Liver (tissue), 3 donors: ENCODE measurements at regions not wholly inside any gene's neighbourhood (a gene's known extent, or its start where the extent isn't known, plus 50 kb on each side); places are given as distances from the start of the nearest gene placed in this dataset.

Source experiments
- FOXA1 ChIP-seq: IDR thresholded peaks from 2 replicates; pipeline ENCODE4 v1.6.1; 2016; ENCODE audit warnings: antibody characterized with exemption
- FOXA2 ChIP-seq: IDR thresholded peaks from 2 replicates; pipeline ENCODE4 v1.6.1; 2016; ENCODE audit warnings: antibody characterized with exemption
- GABPA ChIP-seq, 2 donors: IDR thresholded peaks in 1 of 2; conservative IDR thresholded peaks in 1 of 2; 2 replicates each; pipeline ENCODE4 v1.6.1; 2016; ENCODE audit warnings: antibody characterized with exemption in 2 of 2, mild to moderate bottlenecking in 1 of 2, moderate library complexity in 1 of 2
- JUND ChIP-seq, 2 donors: IDR thresholded peaks; 2 replicates each; pipeline ENCODE4 v1.6.1; 2016; ENCODE audit warnings: antibody characterized with exemption in 2 of 2
- RAD21 ChIP-seq, 2 donors: IDR thresholded peaks; 2 replicates each; pipeline ENCODE4 v1.6.1; 2016; ENCODE audit warnings: antibody characterized with exemption in 2 of 2, mild to moderate bottlenecking in 2 of 2
- RXRA ChIP-seq, 2 donors: IDR thresholded peaks; 2 replicates each; pipeline ENCODE4 v1.6.1; 2017 to 2018; ENCODE audit warnings: antibody characterized with exemption in 2 of 2, mild to moderate bottlenecking in 1 of 2
- SP1 ChIP-seq: IDR thresholded peaks from 2 replicates; pipeline ENCODE4 v1.6.1; 2018; ENCODE audit warnings: antibody characterized with exemption, mild to moderate bottlenecking
- TAF1 ChIP-seq: conservative IDR thresholded peaks from 2 replicates; pipeline ENCODE4 v1.6.1; 2016; ENCODE audit warnings: antibody characterized with exemption, mild to moderate bottlenecking
- YY1 ChIP-seq: IDR thresholded peaks from 2 replicates; pipeline ENCODE4 v1.6.1; 2016; ENCODE audit warnings: antibody characterized with exemption, mild to moderate bottlenecking
- TF ChIP-seq, protein P1 (sequence below): fragments of 150-350 bp; IDR thresholded peaks from 2 replicates; pipeline ENCODE4 v1.5.1; 2017; ENCODE audit warnings: improper control_type of control experiment, low read depth, low read length; ENCODE audit not compliant: missing input control
- TF ChIP-seq, protein P2 (sequence below): IDR thresholded peaks from 2 replicates; pipeline ENCODE4 v1.6.1; 2016; ENCODE audit warnings: antibody characterized with exemption
- TF ChIP-seq, protein P3 (sequence below): IDR thresholded peaks from 2 replicates; pipeline ENCODE4 v1.6.1; 2016; ENCODE audit warnings: antibody characterized with exemption
- TF ChIP-seq, protein P4 (sequence below): IDR thresholded peaks from 2 replicates; pipeline ENCODE4 v1.6.1; 2016; ENCODE audit warnings: antibody characterized with exemption
- donor health status: healthy.
- donor health status: healthy.

DNA sequence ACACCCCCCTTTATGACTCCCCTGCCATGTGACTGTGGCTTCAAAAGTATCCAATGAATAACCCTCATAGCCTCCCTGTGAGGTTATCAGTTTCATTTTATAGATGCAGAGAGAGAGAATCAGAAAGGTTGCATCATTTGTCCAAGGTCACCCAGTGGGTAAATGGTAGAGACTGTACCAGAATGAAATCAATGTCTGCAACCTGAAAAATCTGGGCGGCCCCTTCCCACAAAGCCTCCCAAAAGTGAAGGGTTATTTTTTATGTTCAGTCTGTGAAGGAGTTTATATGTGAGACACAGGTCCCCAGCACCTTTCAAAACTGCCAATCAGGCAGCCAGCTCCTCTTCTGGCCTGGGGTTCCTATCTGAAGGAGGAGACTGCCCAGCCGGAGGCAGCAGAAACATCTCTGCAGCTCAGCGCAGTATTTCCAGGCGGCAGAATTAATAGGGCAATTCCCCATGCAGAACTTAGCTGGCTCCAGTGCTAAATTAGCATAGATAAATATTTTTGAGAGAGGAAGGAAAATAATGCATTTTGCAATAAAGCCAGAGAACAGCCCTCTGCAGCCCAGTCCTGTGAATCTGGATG is 130.8 kb upstream of the PRR20G start:
- TF ChIP-seq, protein P1, sequence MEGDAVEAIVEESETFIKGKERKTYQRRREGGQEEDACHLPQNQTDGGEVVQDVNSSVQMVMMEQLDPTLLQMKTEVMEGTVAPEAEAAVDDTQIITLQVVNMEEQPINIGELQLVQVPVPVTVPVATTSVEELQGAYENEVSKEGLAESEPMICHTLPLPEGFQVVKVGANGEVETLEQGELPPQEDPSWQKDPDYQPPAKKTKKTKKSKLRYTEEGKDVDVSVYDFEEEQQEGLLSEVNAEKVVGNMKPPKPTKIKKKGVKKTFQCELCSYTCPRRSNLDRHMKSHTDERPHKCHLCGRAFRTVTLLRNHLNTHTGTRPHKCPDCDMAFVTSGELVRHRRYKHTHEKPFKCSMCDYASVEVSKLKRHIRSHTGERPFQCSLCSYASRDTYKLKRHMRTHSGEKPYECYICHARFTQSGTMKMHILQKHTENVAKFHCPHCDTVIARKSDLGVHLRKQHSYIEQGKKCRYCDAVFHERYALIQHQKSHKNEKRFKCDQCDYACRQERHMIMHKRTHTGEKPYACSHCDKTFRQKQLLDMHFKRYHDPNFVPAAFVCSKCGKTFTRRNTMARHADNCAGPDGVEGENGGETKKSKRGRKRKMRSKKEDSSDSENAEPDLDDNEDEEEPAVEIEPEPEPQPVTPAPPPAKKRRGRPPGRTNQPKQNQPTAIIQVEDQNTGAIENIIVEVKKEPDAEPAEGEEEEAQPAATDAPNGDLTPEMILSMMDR, result no peak
- TF ChIP-seq, protein P2, sequence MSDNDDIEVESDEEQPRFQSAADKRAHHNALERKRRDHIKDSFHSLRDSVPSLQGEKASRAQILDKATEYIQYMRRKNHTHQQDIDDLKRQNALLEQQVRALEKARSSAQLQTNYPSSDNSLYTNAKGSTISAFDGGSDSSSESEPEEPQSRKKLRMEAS, result no peak
- TF ChIP-seq SP1 (no peak), FOXA1 (no peak), RAD21 (IDR thresholded peaks at IDR 0.05) (no peak), TAF1 (no peak), GABPA (IDR thresholded peaks at IDR 0.05 in 1 of 2, conservative IDR thresholded peaks at IDR 0.05 in 1 of 2) (no peak), YY1 (no peak), JUND (IDR thresholded peaks at IDR 0.05) (no peak), RXRA (IDR thresholded peaks at IDR 0.05) (no peak), FOXA2 (no peak)
- TF ChIP-seq, protein P3, sequence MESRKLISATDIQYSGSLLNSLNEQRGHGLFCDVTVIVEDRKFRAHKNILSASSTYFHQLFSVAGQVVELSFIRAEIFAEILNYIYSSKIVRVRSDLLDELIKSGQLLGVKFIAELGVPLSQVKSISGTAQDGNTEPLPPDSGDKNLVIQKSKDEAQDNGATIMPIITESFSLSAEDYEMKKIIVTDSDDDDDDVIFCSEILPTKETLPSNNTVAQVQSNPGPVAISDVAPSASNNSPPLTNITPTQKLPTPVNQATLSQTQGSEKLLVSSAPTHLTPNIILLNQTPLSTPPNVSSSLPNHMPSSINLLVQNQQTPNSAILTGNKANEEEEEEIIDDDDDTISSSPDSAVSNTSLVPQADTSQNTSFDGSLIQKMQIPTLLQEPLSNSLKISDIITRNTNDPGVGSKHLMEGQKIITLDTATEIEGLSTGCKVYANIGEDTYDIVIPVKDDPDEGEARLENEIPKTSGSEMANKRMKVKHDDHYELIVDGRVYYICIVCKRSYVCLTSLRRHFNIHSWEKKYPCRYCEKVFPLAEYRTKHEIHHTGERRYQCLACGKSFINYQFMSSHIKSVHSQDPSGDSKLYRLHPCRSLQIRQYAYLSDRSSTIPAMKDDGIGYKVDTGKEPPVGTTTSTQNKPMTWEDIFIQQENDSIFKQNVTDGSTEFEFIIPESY, result no peak
- TF ChIP-seq, protein P4, sequence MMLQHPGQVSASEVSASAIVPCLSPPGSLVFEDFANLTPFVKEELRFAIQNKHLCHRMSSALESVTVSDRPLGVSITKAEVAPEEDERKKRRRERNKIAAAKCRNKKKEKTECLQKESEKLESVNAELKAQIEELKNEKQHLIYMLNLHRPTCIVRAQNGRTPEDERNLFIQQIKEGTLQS, result no peak
